HS-5 (cell line): ENCODE measurements at regions not wholly inside any gene's neighbourhood (a gene's known extent, or its start where the extent isn't known, plus 50 kb on each side); places are given as distances from the start of the nearest gene placed in this dataset.

Source experiments
- DNase-seq: peaks from one replicate; pipeline ENCODE4 v3.0.0-alpha.2; 2012; ENCODE audit warnings: low read depth

DNA sequence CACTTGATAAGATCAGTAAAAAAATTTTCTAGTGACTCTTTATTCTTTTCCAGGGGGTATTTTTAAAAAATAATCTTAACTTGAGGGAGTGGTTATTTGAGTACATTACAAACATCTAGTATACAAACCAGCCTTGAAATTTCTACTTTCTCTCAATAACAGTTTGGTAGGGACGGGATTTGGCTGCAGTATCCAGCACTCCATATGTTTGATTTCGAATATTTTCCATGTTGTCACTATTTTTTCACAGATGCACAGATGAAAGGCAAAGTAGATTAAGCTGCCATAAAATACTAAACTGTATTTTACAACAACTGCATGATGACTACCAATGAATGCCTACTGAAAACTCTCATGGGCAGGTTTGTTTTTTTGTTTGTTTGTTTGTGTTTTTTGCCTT is 225.0 kb downstream of the COX7B2 start:
- DNase-seq, result no peak

DNA sequence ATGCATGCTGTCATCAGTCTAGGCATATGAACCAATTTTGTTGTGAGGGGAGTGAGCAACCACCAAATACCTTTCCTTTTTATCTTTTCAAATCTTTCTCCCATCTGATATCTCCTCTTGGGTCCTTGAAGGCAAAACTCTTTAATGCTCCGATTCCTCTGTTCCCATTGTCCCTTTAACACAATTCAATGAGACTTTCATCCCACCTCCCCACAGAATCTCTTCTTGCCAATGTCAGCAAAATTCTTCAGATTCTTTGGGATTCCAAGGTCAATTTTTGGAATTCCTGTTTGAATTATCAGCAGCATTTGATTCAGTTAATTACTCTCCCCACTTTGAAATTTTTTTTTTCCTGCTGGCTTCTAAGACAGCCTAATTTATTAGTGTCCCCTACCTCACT is 232.7 kb downstream of the COX7B2 start:
- DNase-seq, result no peak

DNA sequence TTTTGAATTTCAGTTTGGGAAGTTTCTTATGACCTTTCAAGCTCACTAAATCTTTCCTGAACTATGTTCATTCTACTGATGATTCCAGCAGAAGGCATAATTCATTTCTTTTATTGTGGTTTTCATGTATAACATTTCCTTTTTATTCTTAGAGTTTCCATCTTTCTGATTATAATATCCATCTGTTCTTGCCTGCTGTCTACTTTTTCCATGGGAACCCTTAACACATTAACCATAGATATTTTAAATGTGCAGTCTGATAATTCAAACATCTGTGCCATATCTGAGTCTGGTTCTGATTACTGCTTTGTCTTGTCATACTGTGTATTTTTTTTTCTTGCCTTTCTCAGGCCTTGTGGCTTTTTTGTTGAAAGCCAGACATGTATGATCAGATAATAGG is 234.7 kb downstream of the COX7B2 start:
- no peak for DNase-seq

DNA sequence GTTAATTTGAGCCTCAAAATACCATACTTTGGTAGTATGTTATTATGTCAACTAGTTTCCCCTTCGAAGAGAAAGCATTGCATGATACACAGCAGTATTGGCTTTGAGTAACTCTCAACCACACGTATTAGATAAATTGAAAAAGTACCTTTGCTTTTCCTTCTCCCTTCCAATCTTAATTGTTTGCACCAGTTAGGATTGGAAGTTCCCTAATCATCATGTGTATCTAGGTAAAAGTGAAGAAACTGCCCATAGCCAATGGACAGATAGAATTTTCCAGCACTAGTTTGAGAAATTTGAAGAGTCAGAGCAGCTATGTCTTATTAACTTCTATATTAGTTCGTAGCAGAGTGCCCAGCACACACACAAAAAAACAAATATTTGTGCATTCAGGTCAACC is 241.3 kb downstream of the COX7B2 start:
- DNase-seq, result no peak

GRCh38 chr4:46656071-46656470 is 253.0 kb downstream of the COX7B2 start:
- DNase-seq, result no peak

DNA sequence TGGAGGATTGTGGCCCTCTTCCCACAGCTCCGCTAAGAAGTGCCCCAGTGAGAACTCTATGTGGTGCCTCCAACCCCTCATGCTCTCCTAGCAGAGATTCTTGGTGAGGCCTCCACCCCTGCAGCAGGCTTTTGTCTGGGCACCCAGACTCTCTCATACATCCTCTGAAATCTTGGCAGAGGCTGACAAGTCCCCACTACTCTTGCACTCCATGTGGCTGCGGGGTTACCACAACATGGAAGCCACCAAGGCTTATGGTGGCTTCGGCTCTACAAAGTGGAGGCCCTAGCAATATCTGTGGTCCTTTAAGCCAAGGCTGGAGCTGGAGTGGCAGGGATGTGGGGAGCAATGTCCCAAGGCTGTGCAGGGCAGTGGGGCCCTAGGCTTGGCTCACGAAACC is 255.2 kb downstream of the COX7B2 start:
- no peak for DNase-seq

- peak; percentile 8 for DNase-seq
Measured at GRCh38 chr4:46649390-46649789, 259.5 kb upstream of the GABRA2 start.

DNA sequence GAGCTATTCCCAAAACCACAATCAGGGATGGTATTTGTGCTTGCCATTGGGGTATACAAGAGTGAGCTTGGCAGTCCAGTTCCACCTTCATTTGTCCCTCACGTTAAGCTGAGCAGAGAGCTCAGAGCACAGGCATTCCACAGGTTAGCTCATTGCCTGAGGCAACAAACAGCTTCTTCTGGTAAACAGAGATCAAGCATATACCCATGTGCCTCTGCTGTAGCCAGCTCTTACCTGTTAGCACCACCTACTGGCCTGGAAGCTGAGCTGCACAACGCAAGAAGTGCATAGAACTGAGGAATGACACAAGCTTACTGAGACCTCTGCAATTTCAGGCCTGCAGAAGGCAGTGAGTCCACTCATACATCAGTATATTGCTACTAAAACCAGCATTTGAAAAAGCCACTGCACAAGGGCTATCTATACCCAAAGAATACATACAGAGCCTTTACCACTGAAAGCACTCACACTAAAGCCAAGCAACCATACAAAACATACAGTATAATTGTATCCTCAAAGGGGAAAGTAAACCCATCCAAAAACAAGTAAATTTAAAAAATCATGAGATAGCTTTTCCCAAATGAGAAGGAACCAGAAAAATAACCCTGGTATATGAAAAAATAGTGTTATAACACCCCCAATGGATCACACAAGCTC is 258.3 kb upstream of the GABRA2 start:
- no peak for DNase-seq

DNA sequence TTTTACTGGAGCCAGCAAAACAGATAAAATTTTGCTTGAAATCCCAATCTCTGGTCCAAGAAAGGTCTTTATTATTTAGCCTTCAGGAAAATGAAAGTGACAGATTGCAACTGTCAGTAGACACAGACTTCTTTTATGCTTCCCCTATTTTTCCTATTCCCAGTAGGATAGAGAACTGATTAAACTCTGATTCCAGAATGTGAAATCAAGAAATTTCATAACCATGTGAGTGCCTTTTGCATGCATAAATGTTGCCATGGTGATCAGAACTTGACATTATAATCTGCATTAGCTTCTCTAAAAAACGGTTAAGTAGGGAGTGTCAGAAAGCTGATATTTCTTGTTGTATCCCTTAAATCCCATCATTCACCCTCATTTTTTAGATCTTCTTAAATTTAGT is 255.2 kb upstream of the GABRA2 start:
- no peak for DNase-seq
